GM19351 (cell line): ENCODE measurements at regions not wholly inside any gene's neighbourhood (a gene's known extent, or its start where the extent isn't known, plus 50 kb on each side); places are given as distances from the start of the nearest gene placed in this dataset.
"Not testable (repeated sequence)": the region's sequence is repeated elsewhere in the genome, so short reads cannot be mapped to it uniquely, and the experiment has no call there.

ENCODE experiments used
- ATAC-seq: cut with Tn5 transposase; IDR thresholded peaks from one replicate; pipeline ENCODE4 v1.9.1; 2021; ENCODE audit warnings: mild to moderate bottlenecking, moderate library complexity; ENCODE audit not compliant: unreplicated experiment

- ATAC-seq, result no peak
Measured at GRCh38 chr15:62270216-62270921, 105.3 kb upstream of the C2CD4B start.

GRCh38 chr15:62272290-62272689, 107.2 kb upstream of the C2CD4B start:
- no peak for ATAC-seq

GRCh38 chr15:62275831-62276230, 110.7 kb upstream of the C2CD4B start:
- ATAC-seq, result no peak

GRCh38 chr15:62277816-62278394, 112.8 kb upstream of the C2CD4B start:
- ATAC-seq, result no peak

- no peak for ATAC-seq
Measured at GRCh38 chr15:62278534-62278933, 113.4 kb upstream of the C2CD4B start.

GRCh38 chr15:62279041-62279440, 114.0 kb upstream of the C2CD4B start:
- ATAC-seq, result no peak

GRCh38 chr15:62280625-62281024, 115.5 kb upstream of the C2CD4B start:
- ATAC-seq, result no peak

GRCh38 chr15:62281801-62282200, 116.7 kb upstream of the C2CD4B start:
- ATAC-seq, result not testable (repeated sequence)

- no peak for ATAC-seq
Measured at GRCh38 chr15:62287066-62287857, 122.2 kb upstream of the C2CD4B start.

- ATAC-seq, result no peak
Measured at GRCh38 chr15:62288361-62289017, 123.4 kb upstream of the C2CD4B start.

GRCh38 chr15:62291262-62291661, 126.2 kb upstream of the C2CD4B start:
- ATAC-seq, result no peak

GRCh38 chr15:62296756-62297507, 131.8 kb upstream of the C2CD4B start:
- no peak for ATAC-seq

GRCh38 chr15:62297522-62297921, 132.4 kb upstream of the C2CD4B start:
- ATAC-seq, result no peak

- no peak for ATAC-seq
Measured at GRCh38 chr15:62297933-62298332, 132.8 kb upstream of the C2CD4B start.

- no peak for ATAC-seq
Measured at GRCh38 chr15:62298811-62299210, 133.7 kb upstream of the C2CD4B start.

- no peak for ATAC-seq
Measured at GRCh38 chr15:62299541-62299940, 134.5 kb upstream of the C2CD4B start.

- ATAC-seq, result no peak
Measured at GRCh38 chr15:62301993-62302675, 137.0 kb upstream of the C2CD4B start.

- ATAC-seq, result no peak
Measured at GRCh38 chr15:62306851-62307504, 141.9 kb upstream of the C2CD4B start.

GRCh38 chr15:62307551-62307950, 142.5 kb upstream of the C2CD4B start:
- ATAC-seq, result no peak
